Cardiac fibroblast (primary cell): ENCODE measurements at regions not wholly inside any gene's neighbourhood (a gene's known extent, or its start where the extent isn't known, plus 50 kb on each side); places are given as distances from the start of the nearest gene placed in this dataset.
A peak's percentile ranks its signal among the peaks of the same experiment; 100 is the strongest.

Experiments used
- DNase-seq, 2 donors: peaks; one replicate each; pipeline versions ENCODE4 v3.0.0 to v3.0.0-alpha.2; 2010; ENCODE audit warnings: low read depth in 2 of 2
- H3K4me3 ChIP-seq, 2 donors: replicated peaks in 1 of 2; 1 replicate in 1 of 2; 2 replicates in 1 of 2; pipeline ENCODE4 v1.5.1; 2011; ENCODE audit warnings: low read depth in 2 of 2, low read length in 2 of 2, mild to moderate bottlenecking in 2 of 2, moderate library complexity in 1 of 2
- CTCF ChIP-seq: IDR thresholded peaks from one replicate; pipeline ENCODE4 v1.5.1; 2011; ENCODE audit warnings: low read depth, mild to moderate bottlenecking, low read length, inconsistent platforms

- no peak for DNase-seq
- TF ChIP-seq CTCF: no peak
- no peak overlapping the region for H3K4me3 ChIP-seq
Observed at GRCh38 chr4:179977378-179977777, 2265.8 kb upstream of the TENM3 start.

- no peak overlapping the region for H3K4me3 ChIP-seq
- no peak for DNase-seq
- TF ChIP-seq CTCF: no peak
Observed at GRCh38 chr4:179981161-179981560, 2262.0 kb upstream of the TENM3 start.

GRCh38 chr4:179989975-179990374 lies 2253.2 kb upstream of the TENM3 start:
- no peak for DNase-seq
- no peak overlapping the region for H3K4me3 ChIP-seq
- no peak for TF ChIP-seq CTCF

- no peak overlapping the region for H3K4me3 ChIP-seq
- no peak for DNase-seq
- TF ChIP-seq CTCF: no peak
Observed at GRCh38 chr4:180009316-180009715, 2233.9 kb upstream of the TENM3 start.

- no peak overlapping the region for H3K4me3 ChIP-seq
- DNase-seq: peak in 1 of 2 donors; percentile 1
- TF ChIP-seq CTCF: no peak
Observed at GRCh38 chr4:180028682-180029081, 2214.5 kb upstream of the TENM3 start.

- TF ChIP-seq CTCF: no peak
- DNase-seq: no peak
- no peak overlapping the region for H3K4me3 ChIP-seq
Observed at GRCh38 chr4:180031330-180031729, 2211.9 kb upstream of the TENM3 start.

- DNase-seq: no peak
Observed at GRCh38 chr4:180041576-180041975, 2201.6 kb upstream of the TENM3 start.

More at GRCh38 chr4:180041576-180041975, 2201.6 kb upstream of the TENM3 start:
- no peak for TF ChIP-seq CTCF
- H3K4me3 ChIP-seq: no peak overlapping the region
